ENCODE measurements at regions not wholly inside any gene's neighbourhood (a gene's known extent, or its start where the extent isn't known, plus 50 kb on each side); places are given as distances from the start of the nearest gene placed in this dataset.

DNA sequence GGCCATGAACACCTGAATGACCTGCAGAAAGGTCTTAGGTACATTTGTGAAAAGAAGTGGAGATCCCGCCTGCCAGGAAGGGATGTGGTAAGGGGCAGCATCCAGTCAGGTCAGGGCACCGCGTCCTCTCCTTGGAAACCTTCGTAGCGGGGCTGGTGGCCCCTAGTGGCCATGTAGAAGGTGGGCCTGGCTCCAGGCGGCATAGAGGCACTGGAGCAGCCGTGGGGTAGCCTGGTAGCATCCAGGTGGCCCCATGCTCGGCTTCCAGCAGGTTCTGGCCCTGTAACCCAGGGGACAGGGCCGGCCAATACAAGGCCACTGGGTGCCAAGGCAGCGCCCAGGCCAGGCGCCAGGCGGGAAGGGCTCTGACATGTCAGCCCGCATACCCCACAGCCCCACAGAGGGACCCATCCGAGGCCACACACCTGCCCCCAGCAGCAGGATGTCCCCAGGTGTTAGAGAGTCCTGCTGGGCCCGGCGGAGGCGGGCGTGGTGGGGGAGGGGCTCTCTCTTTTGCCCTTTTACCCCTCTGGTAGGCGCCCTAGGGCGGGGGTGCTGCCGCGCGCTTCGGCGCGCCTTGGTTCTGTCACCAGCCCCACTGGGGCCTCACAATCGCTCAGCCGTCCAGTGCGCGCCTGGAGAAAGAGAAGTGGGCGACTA, 58.3 kb upstream of the SPATA31E1 start:
- DNase-seq (ENCODE audit: low spot score) = no peak

DNA sequence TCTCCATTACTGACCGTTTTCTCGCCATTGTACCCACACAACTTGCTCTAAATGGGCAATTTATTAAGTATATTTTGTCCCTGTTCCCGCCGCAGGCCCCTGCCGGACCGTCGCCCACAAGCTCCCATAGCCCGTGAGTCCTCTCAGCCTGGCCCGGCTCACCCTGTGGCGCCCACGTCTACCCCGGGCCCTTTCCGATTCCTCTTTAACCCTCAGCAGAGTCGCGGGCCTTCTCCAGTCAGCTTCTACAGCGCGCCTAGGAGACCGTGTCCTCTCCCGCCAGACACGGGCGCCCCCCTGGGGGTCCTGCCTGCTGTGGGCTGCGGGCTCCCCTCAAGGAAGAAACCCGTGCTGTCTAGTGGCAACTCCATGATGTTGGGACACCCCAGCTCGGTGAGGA, 57.8 kb upstream of the SPATA31E1 start:
- DNase-seq (ENCODE audit: low spot score) = no peak

- DNase-seq (ENCODE audit: low spot score) = no peak
These were observed 56.3 kb upstream of the SPATA31E1 start for GRCh38 chr9:87826331-87826730.

DNA sequence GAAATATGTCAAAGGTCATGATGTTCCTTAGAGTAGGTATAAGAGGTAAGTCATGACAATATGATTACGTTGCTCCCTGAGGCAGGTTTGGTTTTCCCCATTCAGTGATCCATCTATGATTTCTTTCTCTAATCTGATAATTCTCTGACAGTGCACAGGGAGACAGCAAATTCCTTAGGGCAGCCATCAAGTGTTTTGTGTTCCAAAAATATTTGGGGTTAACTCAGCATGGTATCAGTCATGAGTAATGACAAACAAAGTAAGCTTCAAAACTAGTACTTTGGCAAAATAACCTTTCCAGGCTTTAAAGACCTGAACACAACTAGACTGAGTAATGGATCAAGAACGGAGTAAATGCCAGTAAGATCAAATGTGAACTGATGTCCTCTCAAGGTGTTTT, 55.3 kb upstream of the SPATA31E1 start:
- no peak for DNase-seq (ENCODE audit: low spot score)

- no peak for DNase-seq (ENCODE audit: low spot score)
These were observed 52.9 kb upstream of the SPATA31E1 start for GRCh38 chr9:87829756-87830155.

- no peak for DNase-seq (ENCODE audit: low spot score)
These were observed 52.2 kb upstream of the SPATA31E1 start for GRCh38 chr9:87830446-87830845.

DNA sequence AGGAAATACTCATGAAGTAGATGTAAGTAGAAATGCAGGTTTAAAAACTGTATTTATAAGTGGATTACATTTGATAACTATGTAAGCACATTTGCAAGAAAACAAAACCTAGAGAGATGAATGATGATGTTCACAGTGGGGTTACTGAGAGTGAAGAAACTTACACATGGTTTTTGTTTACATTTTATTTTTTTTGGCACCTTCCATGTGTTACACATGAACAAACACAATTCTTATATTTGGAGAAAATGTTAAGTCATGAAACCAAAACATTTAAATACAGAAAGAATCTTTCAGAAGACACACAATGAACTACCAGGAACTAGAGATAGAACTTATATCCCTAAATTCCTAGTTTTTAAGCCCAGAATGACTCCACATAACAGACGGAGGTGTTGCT, 51.5 kb upstream of the SPATA31E1 start:
- no peak for DNase-seq (ENCODE audit: low spot score)

Measured in HuH-7 (cell line).